GOT3 (cell line): ENCODE measurements at regions not wholly inside any gene's neighbourhood (a gene's known extent, or its start where the extent isn't known, plus 50 kb on each side); places are given as distances from the start of the nearest gene placed in this dataset.
A peak's percentile ranks its signal among the peaks of the same experiment; 100 is the strongest.

Experiments used
- DNase-seq: peaks from one replicate; lab custom pipeline; 2025; ENCODE audit warnings: mixed read lengths; lab: John Stamatoyannopoulos, UW

DNA sequence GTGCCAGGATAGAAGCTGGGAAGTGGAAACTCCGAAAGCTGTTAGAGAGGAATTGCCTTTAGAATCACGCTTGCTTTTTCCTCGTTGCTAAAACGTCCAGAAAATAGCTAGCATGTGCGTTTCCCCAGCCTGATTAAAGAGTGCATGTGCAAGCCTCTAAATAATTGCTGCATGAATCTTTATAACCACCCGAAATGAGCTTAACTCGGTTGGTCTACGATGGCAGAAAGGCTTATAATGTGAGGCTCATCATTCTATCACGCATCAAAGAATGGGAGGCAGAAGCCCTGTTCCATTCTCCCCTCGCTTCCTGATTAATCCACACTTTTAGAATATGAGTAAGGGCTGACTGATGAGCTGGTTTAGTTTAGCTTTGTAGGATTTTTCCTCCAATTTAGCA is 394.6 kb upstream of the WWC1 start:
- DNase-seq, result no peak

DNA sequence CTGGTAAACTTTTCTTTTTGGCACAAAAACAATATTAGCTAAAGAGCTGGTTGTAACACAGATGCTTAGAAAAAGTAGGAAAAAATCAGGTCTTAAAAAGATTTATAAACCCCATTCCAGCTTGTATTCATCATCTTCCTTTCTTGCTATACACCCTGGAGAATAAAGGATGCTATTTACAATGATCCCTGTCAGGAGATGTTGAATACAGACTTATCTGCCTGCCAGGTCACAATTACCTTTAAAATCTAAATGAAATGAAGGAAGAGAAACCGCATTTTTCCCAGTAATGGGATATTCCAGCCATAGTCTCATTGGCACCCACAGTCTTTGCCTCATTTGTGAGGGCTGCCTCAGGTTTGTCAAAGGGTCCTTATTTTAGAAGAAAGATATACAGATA is 394.1 kb upstream of the WWC1 start:
- no peak for DNase-seq

DNA sequence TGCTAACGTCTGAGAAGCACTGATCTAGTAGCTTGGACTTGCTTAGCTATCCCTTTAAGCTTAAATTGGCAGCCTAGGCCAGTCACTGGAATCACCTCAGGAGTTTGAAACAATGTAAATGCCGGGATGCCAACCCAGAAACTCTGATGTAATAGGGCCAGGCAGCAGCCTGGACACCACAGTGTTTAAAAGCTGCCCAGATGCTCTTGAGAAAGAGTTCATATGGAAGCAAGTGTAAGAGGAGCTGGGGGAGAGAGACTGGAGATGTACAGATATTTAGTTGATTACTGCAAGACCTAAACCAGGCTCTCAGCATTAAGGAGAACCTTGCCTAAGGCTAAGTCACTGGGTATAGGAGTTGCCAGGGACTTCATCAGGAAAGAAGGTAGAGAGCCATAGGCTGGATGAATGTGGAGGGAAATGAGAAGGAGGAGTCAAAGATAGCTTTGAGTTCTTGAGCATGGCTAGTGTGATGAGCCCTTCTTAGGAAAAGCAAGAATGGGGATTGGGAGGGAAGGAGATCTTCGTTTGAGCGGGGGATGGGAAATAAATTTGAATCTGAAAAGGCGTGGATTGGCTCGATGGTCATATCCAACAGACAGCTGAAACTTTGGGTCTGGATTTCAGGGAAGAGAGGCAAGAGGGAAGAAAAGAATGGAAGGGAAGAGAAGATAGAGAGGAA is 392.9 kb upstream of the WWC1 start:
- no peak for DNase-seq

DNA sequence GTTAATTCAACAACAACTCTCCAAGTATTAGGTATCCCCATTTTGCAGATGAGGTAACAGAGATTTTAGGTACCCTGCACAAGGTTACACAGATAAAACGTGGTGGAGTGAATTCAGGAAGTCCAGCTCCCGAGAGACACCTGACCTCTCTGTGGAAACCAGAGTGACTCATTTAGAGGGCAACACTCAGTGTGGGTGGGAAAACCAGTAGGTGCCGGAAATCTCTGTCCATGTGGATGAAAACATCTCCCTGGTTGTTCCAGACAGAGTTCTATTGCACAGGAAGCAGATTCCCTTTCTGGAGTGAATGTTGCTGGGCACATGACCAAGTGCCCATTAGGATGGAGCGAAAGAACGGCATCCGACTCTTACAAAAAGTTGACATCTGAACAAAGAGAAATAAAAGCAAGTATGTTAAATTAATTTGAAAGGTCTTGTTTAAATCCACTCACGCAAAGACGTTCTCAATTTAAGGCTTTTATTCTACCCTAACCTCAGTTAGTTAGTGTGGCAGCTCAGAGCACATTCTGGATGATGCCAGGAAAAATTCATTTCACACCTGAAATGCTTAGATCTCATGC is 391.9 kb upstream of the WWC1 start:
- DNase-seq, result no peak

DNA sequence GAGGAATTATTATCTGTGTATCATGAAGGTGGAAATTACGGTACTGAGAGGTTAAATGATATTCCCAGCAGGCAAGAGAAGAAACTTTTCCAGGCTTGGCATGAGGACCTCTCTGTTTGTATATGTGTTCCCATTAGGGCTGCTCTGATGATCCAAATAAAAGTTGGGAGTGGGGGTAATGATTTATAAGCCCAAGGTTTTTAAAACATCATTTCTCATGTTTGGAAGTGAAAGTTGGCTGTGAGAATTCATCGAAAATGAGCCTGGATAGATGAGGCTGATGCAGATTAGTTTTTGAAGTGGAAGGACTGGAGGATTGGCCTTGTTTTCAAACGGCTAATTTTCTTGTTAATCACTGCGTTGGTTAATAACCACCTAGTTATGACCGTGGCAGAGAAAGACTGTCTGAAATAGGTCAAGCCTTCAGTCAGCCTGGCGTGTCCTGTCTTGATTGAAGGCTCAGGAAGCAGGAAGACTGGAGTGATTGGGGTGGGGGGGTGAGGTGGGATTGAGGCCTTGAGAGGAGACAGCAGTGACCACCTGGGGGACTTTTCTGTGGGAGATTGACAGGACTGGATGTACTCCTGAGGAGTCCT is 391.0 kb upstream of the WWC1 start:
- DNase-seq, result no peak

DNA sequence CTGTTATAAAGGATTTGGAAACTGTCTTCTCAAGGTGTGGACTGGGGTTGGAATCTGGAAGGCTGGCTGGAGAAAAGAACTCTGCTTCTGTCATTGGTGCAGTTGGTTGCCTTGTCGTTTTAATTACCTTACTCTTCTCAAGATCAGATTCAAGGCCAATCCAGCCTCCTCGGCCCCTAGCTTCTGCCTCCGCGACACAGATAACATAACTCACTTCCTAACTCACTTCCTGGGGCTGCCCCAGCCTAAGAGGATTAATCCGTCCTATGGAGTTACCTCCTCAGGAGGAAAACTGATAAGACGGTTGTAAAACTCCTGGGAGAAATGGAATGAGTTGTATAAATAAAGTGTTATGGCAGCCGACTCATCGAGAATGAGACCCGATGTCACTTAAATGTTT is 389.1 kb upstream of the WWC1 start:
- no peak for DNase-seq

DNA sequence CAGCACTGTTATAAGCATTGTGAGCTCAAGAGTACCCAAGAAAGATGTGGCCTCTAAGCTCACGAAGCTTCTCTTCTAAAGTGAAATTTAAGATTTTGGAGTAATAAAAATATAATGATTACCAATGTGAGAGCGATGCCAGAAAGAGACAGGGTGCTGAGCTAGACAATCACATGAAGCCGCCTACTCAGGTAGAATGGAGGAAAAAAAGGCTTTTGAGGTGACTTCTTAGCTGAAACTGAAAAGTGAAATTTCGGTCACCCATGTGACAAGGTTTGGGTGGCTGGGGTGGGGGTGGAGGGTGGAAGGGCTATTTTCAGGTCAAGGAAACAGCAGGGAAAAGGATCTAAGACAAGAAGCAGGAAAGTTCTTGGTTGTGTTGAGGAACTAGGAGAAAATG is 388.2 kb upstream of the WWC1 start:
- no peak for DNase-seq

DNA sequence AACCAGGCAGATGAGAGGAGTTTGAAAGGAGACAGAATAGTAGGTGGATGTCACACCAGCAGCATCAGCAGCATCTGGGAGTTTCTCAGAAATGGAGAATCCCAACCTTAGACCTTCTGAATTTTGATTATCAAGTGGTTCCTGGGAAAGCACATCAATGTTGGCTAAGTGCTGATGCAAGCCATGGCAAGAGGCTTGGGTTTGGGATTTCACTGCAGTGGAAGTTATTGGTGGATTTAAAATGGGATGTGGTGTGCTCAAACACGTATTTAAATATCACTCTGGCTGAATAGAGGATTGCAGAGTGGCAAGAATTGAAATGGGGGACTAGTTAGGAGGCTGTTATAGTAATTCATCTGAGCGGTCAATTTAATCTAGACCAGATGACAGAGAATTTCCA is 387.8 kb upstream of the WWC1 start:
- no peak for DNase-seq

DNA sequence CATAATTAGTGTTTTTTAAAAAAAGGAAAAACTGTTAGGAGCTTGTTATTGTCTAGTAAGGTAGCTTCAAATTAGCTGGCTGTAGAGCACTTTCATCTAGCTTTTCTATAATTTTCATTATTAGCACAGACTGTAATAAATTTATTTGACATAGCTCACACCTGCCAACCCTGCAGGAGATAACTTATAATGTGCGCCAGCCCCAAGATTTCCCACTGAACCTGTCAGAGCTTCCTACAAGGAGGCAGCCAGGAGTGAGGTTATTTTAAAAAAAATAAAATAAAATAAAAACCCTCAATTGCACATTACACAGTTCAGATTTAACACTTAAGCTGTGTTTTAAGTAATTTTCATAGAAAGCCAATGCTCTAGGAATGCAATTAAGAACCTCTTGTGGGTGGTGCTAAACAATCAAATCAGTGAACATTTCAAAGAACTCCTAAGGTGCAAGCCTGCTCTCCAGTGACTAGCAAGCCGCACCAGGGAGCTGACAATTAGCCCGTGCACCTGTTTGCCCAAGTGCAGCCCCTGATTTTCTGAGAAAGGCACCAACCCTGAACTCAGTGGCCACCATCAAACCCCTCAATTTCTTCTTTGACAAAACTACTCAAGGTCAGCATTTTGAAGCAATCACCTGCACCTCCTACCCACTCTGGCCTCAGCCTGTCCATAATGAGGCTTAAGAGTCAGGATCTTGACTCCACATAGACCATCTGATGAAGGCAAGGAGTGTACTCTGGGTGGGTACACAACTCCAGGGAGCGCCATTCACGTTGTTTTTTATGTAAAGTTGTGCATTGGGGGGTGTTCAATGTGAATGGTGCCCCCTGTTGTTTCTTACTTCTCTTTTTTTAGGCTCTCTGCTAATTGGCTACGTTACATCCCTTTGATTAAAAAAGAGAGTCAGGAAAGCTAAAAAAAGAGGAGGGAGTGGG is 385.3 kb upstream of the WWC1 start:
- no peak for DNase-seq

DNA sequence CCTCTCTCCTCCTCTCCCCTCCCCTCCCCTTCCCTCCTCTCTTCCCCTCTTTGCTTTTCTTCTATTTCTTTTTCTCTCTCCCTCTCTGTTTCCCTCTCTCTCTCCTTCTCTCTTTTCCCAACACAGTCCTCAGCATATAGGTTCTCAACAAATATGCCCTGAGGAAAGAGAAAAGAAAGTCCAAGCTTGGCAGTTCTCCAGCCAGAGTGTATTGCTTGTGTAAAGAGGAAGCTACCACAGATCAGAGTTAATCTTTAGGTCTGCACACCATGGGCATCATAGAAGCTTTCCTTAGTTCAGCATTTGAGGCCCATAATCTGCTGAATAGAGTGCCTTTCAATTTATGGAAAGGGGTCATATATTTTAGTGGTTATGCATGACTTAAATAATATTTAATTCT is 382.8 kb upstream of the WWC1 start:
- no peak for DNase-seq

DNA sequence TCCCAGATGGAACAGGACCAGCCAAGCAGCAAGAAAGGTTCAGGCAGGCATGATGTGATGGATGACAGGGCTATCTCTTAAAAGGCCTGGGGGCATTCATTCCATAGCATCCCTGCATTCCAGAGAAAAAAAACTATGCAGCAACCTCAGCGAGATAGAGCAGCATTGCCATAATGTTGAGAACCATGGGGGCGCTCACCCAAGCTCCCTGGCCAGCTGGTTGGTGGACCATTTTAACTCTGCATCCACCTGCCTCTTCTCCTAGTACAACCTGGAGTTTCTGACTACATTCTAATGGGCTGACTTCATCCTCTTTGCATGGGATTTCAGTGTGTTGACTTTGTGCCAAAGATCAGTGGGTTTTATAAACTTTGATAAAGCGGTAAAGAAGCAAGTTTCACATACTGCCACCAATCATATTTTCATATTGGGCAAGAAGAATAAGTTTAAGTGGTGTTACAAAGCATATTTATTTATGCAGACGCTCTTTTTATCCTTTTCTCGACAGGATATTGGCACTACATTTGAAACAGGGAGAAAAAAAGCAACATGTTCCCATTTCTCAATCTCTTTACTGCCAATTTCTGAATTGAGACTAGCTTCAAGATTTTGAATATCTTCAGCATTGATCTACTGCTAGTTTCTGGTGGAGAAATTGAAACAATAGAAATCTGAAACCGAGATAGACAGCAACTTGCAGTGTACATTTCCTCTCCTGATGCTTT is 378.3 kb upstream of the WWC1 start:
- DNase-seq, result no peak

DNA sequence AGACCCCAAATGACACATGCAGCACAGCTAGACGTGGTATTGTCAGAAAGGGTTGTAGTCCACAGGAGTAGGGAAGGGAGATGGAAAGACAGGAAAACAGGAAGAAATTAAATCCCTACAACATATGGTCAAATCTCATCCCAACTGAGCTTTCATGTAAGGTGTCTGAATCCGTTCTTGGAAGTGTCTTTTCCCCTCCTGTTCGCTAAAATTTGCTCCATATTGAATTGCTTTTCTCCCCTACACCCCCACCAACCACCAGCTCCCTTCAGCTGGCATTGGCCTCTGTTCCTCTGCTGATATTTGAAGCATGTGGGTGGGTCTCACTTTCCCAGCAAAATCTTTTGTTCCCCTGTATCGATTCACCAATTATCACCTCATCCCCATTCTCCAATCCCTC is 376.2 kb upstream of the WWC1 start:
- no peak for DNase-seq

DNA sequence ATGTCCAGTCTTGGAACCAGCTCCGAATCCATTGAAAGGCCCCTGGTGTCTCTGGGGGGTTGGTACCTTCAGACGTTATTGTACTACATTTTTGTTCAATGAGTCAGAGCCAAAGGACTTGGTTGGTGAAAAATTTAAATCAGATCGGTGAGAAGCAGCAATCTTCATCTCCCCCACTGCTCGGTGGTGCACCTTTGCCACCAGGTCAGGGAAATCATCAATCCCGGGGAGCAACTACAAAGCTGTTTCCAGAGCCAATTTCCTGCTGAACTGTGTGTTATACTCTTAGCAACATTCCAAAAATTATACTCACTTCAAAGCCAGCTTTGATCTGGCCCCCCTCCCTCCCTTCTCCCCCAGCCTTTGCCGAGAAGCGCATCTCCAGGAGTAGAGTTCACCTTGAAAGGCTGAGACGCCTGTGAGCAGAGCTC is 375.2 kb upstream of the WWC1 start:
- no peak for DNase-seq

DNA sequence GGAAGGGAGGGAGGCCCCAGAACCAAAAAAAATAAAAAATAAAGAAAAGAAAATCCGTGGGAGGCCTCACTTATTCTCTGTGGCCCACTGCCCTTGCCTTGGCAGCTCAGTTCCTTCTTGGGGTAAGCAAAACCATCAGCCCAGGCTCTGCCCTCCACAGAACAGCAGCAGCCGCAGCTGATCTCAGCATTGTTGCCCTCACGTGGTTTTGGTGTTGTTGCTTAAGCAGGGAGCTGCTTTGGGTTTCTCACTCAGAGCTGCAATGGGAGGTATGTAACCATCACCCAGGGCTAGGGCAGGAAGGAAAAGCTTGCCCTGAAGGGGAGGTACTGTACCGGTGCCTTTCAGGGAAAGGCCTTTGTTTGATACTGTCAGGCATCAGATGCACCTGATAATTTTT is 374.7 kb upstream of the WWC1 start:
- no peak for DNase-seq

DNA sequence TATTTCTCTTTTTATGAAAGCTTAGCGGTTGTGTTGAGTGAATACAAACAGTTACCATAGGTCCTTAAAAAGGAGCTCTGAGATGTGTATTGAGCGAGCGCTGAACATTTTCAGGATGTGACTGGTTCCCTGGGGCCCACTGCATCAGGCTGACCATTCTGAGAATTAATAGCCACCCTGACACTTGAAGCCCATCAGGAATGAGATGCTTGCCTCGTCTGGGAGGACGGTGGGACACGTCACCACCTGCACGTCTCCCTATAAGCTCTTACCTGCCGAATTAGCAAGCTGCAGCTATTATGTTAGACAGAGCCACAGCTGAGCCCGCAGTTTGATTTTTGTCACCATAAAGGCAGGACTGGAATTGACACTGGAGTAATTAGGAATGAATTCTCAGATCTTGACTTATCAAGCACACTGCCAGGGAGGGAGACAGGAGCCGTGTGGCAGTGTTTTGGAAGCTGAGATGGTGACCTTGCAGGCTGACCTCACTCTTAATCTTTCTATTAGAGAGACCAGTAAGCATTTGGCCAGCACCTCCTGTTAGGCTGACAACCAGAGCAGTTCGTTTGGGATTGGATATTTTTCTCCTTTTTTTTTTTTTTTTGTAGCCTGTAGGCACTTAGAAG is 373.1 kb upstream of the WWC1 start:
- DNase-seq, result no peak

DNA sequence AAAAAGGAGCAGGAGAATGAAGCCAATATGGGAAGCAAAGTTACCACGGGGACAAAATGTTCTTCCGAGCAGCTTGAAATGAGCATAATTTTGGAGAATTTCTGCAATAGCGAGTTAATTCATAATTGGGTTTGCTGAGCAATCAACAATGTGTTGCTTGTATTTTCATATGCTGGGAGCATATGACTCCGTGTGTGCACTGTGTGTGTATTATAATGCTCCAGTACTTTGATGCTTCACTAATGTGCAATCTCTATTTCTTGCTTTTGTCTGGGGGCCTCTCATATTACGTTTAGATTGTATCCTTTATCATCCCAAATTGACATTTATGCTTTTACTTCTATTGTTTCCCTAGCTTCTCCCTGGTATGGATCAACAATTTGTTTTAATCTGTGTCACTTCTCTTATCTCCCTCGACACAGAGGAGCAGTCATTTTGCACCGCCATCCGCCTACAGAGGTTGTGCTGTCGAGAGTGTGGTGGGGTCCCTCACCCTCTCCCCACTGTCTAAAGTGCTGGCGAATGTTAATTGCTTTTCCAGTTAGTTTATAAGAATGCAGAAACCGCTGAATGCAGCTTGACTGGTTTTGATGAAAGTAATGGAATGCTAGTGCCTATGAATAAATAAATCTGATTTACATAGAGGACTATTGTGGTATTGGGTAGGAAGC is 372.5 kb upstream of the WWC1 start:
- no peak for DNase-seq

DNA sequence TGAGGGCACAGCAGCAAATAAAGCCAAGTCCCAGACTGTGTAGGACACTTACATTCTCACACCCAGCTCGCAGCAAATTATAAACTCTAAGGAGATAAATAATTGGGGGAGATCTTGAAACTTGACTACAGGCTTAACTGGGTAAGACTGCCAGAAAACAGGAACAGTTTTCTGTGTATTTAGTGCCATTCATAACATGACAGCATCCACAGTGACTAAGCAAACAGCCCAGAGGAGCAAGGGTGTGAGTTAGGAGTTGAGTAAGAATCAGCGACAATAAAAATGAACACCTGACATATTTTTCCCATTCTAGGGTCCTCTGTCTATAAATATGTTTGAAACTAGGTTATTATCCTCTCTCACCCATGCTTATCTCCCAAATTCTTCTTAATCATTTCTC is 370.9 kb upstream of the WWC1 start:
- DNase-seq, result no peak

DNA sequence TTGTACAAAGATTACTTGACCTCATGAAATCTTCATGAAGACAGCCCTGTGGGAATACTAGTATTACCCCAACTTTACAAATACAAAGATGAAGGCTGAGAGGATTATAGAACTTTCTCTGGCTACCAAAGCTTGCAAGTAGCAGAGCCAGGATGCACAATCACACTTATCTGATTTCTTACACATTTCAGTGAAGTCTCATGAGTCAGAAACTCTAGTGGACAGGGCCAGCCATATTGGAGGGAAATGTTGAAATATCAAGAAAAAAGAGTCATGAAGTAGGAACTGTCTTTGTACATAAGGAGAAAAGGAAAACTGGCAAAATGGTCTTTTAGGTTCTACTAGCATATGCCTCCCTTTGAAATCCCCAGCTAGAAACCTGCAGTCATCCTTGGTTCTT is 369.6 kb upstream of the WWC1 start:
- DNase-seq, result no peak

DNA sequence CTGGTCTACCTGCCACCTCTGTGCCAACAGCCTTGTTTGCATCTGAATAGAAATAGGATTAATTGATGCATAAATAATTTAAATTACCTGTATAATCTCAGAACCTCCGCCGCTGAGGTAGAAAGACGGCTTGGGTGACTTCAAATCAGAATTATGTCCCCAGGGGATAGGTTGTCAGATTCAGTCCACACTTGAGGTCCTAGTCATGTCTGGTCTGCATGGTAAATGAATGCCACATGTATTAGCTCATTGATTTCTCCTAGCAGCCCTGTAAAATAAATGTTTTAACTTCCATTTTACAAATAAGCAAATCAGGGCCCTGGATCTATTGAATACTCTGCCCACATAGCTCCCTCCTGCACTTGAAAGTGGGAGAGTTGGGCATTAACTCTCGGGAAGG is 368.0 kb upstream of the WWC1 start:
- no peak for DNase-seq

DNA sequence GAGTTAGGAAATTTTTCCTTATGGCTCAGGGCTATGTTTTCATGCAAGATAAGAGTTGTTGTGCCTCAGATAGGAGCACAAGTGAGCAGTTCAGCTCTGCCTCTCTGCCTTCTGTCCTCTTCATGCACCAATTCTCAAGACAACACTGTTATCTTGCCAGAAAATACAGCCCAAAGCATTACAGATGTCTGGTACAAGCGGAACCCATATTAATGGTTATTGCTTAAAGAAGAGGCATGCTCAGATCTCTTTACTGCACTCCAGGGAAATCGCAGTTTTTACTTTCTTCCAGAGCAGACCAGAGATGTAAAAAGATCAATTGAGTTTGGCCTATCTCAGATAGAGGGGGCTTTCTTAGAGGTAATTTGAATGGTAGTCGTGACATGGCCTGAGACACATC is 361.6 kb upstream of the WWC1 start:
- no peak for DNase-seq

DNA sequence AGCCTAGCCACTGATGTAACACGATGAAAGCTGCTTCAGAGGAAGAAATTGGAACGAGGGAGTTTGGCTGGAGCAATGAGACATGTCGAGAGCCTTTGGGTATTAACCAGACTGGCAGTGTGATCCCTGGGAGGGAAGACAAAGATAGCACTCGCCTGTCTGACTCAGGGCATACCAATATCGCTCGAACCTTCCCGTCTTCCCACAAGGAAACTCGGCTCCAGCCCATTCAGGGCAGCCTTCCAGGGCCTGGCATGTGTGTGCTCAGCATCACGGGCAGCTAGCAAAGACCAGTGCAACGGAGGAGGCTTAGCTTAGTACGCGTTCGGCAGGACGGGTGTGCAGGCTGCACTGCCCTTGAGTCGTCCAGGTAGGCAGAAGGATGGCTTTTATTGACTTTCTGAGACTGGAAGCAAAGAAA is 356.9 kb upstream of the WWC1 start:
- DNase-seq, result peak; percentile 63
